ENCODE measurements at regions not wholly inside any gene's neighbourhood (a gene's known extent, or its start where the extent isn't known, plus 50 kb on each side); places are given as distances from the start of the nearest gene placed in this dataset.

DNA sequence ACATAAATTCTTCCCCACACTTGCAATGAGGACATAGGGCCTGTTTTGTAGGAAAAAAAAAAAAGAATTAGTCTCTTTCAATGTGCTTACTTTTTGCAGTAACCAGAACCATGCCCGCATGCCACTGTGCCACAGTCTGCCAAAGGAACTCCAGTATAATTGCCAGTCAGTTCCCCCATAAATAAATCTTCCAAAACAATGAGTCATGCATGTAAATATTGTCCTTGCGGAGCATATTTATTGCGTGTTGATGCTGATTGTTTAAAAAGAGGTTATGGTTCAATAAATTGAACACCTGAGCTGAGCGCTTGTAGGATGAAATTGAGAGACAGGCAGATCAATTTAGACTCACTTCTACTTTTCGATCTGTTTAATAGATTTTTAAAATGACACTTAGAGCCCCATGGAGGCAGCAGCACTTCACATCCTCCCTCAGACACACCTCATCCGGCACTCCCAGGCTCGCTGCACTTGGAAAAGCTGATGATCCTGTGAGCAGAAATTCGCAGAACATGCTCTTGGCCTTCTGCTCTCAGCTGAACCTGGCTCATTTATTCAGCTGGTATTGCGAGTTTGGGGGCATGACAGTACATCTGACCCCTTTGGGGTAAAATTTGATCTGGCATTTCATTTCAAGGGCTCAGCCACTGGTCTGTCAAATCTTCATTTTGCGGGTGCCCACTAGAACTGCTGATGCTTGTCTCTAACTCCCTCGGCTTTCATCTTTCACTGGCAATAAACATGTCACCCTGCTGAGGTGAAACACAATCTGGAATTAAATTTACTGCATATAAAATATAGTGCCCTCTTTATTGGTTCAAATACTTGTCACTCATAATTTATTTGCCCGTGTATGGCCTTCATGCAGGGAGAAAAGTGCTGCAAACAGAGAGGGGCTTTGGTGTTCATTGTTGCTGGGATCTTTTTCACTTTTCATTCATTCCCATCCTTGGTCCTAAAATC, 371.1 kb upstream of the POU3F2 start:
- no peaks in the 10 kb centered on the region for H3K9me3 ChIP-seq (ENCODE audit: insufficient read depth, low read depth, low read length)
- no peak overlapping the region for H2AFZ ChIP-seq (ENCODE audit: low read length)
- H3K36me3 ChIP-seq (ENCODE audit: insufficient read depth, low read length), result no peaks in the 10 kb centered on the region
- H3K9ac ChIP-seq (ENCODE audit: low read depth, low read length, poor library complexity, severe bottlenecking), result no peak overlapping the region
- no peaks in the 10 kb centered on the region for H4K20me1 ChIP-seq (ENCODE audit: insufficient read depth, low read length, poor library complexity, severe bottlenecking)
- H3K27me3 ChIP-seq (ENCODE audit: insufficient read depth, low read length, poor library complexity, severe bottlenecking), result no peaks in the 10 kb centered on the region
- H3K4me2 ChIP-seq (ENCODE audit: low read depth, low read length, poor library complexity, severe bottlenecking), result no peak overlapping the region
- H3K79me2 ChIP-seq (ENCODE audit: insufficient read depth, low read length), result no peaks in the 10 kb centered on the region
- no peak overlapping the region for H3K4me3 ChIP-seq (ENCODE audit: low read length, poor library complexity, severe bottlenecking)
- no peak for TF ChIP-seq EZH2phosphoT487 (IDR thresholded peaks at IDR 0.05; ENCODE audit: borderline replicate concordance)
- no peak for TF ChIP-seq CTCF (conservative IDR thresholded peaks at IDR 0.05; ENCODE audit: low read length)
- no peaks in the 10 kb centered on the region for H3F3A ChIP-seq (ENCODE audit: low read depth)
- no peaks in the 10 kb centered on the region for H3K4me1 ChIP-seq (ENCODE audit: insufficient read depth, low read length, poor library complexity, severe bottlenecking)
- H3K9me2 ChIP-seq (replicated peaks; ENCODE audit: low read depth, low read length), result no peaks in the 10 kb centered on the region

DNA sequence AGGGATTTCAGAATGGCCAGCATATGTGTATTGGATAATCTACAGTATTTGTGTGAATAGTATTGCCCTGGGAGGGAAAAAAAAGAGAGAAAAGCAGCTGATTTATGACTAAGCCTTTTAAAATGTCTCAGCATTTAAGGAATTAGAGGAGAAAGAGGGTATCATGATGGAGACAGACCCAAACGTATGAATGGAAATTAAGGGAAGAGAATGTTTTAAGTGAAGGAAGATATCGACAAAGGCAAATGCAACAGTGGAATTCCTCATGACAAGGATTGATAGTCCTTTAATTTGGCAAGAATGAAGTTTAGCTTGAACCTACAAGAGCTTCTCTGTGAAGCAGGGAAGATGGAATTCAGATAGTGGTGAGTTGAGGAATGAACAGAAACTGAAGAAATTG, 367.3 kb upstream of the POU3F2 start:
- H3K4me1 ChIP-seq (ENCODE audit: insufficient read depth, low read length, poor library complexity, severe bottlenecking), result no peaks in the 10 kb centered on the region
- H3K79me2 ChIP-seq (ENCODE audit: insufficient read depth, low read length), result no peaks in the 10 kb centered on the region
- H2AFZ ChIP-seq (ENCODE audit: low read length), result no peak overlapping the region
- H3K4me2 ChIP-seq (ENCODE audit: low read depth, low read length, poor library complexity, severe bottlenecking), result no peak overlapping the region
- no peaks in the 10 kb centered on the region for H3K27me3 ChIP-seq (ENCODE audit: insufficient read depth, low read length, poor library complexity, severe bottlenecking)
- no peaks in the 10 kb centered on the region for H3K9me2 ChIP-seq (replicated peaks; ENCODE audit: low read depth, low read length)
- H3K9ac ChIP-seq (ENCODE audit: low read depth, low read length, poor library complexity, severe bottlenecking), result no peak overlapping the region
- no peak overlapping the region for H3K4me3 ChIP-seq (ENCODE audit: low read length, poor library complexity, severe bottlenecking)
- H3K36me3 ChIP-seq (ENCODE audit: insufficient read depth, low read length), result no peaks in the 10 kb centered on the region
- no peaks in the 10 kb centered on the region for H4K20me1 ChIP-seq (ENCODE audit: insufficient read depth, low read length, poor library complexity, severe bottlenecking)
- no peaks in the 10 kb centered on the region for H3F3A ChIP-seq (ENCODE audit: low read depth)
- 0 out of 2 replicates have a peak, but pooled peaks cover 3% of the 10 kb centered on the region for H3K9me3 ChIP-seq (ENCODE audit: insufficient read depth, low read depth, low read length)
- TF ChIP-seq EZH2phosphoT487 (IDR thresholded peaks at IDR 0.05; ENCODE audit: borderline replicate concordance) (no peak), CTCF (conservative IDR thresholded peaks at IDR 0.05; ENCODE audit: low read length) (no peak)

DNA sequence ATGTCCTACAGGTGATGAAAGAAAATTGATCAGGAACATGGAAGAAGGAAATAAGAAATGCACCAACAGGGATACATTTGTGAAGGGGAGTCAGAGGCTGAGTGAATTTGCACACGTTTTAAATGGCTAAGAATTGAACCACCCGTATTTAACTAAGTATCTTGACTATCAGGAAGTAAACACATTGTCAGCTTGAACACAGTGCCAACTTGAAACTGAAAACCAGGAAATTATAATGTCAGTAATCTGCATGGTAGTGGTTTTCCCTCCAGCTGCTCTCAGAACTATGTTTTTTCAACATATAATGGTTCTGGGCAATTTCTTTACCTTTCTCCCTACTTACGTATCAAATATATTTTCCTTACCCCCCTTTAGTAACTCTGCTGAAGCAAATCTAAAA, 366.5 kb upstream of the POU3F2 start:
- H3K36me3 ChIP-seq (ENCODE audit: insufficient read depth, low read length), result no peaks in the 10 kb centered on the region
- no peaks in the 10 kb centered on the region for H4K20me1 ChIP-seq (ENCODE audit: insufficient read depth, low read length, poor library complexity, severe bottlenecking)
- H3K4me1 ChIP-seq (ENCODE audit: insufficient read depth, low read length, poor library complexity, severe bottlenecking), result no peaks in the 10 kb centered on the region
- H2AFZ ChIP-seq (ENCODE audit: low read length), result no peak overlapping the region
- H3K9me3 ChIP-seq (ENCODE audit: insufficient read depth, low read depth, low read length), result 0 out of 2 replicates have a peak, but pooled peaks cover 3% of the 10 kb centered on the region
- H3K4me3 ChIP-seq (ENCODE audit: low read length, poor library complexity, severe bottlenecking), result no peak overlapping the region
- H3K27me3 ChIP-seq (ENCODE audit: insufficient read depth, low read length, poor library complexity, severe bottlenecking), result no peaks in the 10 kb centered on the region
- H3F3A ChIP-seq (ENCODE audit: low read depth), result no peaks in the 10 kb centered on the region
- no peaks in the 10 kb centered on the region for H3K9me2 ChIP-seq (replicated peaks; ENCODE audit: low read depth, low read length)
- TF ChIP-seq EZH2phosphoT487 (IDR thresholded peaks at IDR 0.05; ENCODE audit: borderline replicate concordance) (no peak), CTCF (conservative IDR thresholded peaks at IDR 0.05; ENCODE audit: low read length) (no peak)
- H3K4me2 ChIP-seq (ENCODE audit: low read depth, low read length, poor library complexity, severe bottlenecking), result no peak overlapping the region
- no peaks in the 10 kb centered on the region for H3K79me2 ChIP-seq (ENCODE audit: insufficient read depth, low read length)
- no peak overlapping the region for H3K9ac ChIP-seq (ENCODE audit: low read depth, low read length, poor library complexity, severe bottlenecking)
